Non-pigmented ciliary epithelial cell (primary cell): ENCODE measurements at regions not wholly inside any gene's neighbourhood (a gene's known extent, or its start where the extent isn't known, plus 50 kb on each side); places are given as distances from the start of the nearest gene placed in this dataset.
"Not testable (repeated sequence)": the region's sequence is repeated elsewhere in the genome, so short reads cannot be mapped to it uniquely, and the experiment has no call there.

Experiments
- DNase-seq: peaks from one replicate; pipeline ENCODE4 v3.0.0-alpha.2; 2010; ENCODE audit warnings: low read depth

GRCh38 chr1:98113811-98114210 lies 193.0 kb upstream of the DPYD start:
- no peak for DNase-seq

- no peak for DNase-seq
These were observed 191.8 kb upstream of the DPYD start for GRCh38 chr1:98112626-98113025.

DNA sequence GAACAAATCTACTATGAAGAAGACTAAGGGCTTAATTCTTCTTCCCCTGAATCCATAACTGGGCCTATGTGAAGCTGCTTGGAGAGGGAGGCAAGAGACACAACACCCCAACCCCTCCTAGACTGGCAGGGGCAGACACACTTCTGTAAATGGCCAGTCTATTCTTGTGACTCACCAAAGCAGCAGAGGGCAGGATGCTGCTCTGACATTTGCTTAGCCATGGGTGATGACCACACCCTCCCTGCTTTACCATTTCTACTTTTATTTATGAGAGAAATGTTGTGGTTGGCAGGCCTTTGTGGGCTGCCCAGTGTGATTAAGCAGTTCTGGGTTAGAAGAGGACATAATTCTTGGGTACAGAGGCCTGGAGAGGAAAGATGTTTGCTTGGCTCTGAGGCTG lies 189.8 kb upstream of the DPYD start:
- no peak for DNase-seq

DNA sequence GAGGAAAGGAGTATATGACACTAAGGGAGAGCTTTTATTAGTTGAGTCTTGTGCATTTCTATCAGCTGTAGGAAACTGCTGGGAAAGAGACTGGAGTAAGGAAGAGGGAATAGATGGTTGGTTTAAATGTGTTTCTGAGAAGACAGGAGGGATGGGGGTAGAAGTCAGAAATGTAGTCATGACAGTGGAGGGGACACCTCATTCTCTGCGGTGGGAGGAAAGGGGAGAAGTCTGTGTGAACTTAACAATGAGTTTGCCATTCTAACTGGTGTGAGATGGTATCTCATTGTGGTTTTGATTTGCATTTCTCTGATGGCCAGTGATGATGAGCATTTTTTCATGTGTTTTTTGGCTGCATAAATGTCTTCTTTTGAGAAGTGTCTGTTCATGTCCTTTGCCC lies 187.5 kb upstream of the DPYD start:
- DNase-seq = not testable (repeated sequence)

DNA sequence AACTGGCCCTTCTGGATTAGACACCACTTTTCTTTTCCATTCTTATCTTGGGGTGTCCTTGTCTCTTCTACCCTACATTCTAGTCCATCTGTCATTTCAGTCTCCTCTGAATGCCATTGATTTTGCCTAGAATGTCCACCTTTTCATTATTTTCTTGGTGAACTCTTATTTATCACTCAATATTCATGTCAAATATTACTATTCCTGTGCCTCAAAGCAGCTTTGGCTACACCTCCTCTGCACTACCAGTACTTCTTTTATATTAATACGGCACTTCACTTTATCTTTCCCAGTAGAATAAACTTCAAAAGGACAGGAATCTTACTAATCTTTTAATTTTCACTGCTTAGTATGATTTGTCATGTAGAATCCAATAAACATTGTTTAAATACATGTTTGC lies 186.4 kb upstream of the DPYD start:
- DNase-seq = no peak

DNA sequence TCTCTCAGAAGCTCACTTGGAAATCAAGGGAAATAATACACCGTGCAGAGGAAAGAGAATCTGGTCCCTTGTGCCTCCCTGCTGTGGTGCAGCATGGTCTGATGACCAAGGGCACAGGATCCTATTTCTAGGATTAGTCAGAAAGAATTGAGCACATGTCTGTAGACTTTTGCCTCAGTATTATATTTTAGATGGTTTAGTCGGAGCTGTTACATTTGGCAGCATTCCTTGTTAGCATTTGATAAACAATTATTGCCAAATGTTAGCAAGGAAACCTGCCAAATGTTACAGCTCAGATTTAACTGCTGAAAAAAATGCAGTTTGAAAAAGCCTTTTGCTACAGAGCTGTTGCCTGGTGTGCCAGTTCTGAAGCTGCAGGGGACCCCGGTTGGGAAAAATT lies 183.5 kb upstream of the DPYD start:
- no peak for DNase-seq

DNA sequence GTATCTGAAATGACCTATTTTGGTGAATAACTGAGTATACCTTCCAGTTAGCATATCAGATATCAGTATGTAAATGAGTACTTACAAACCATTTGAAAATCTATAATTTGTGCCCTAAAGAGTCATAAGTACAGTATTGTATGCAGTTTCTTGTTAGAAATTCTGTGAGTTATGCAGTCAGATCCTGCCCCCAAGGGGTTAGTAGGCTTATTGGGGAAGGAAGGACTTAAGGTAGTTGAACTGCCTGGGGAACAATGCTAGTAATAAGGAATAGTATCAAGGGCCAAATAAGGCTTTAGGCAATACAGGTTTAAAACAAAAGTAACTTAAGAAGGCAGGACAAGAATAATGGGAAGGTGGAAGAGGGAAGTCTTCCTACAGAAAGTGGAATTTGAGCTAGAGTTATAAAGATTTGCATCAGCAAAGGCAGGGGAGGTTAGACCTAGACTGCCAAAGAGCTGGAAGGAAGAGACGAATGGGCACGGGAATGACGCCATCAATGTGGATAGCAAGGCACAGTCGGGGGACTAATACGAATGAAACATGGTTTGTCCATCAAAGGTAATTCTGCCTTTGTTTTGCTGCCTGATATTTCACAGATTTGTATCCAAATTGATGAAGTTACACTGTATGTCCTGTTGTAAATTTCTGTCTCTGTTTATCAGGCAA lies 182.9 kb upstream of the DPYD start:
- no peak for DNase-seq

DNA sequence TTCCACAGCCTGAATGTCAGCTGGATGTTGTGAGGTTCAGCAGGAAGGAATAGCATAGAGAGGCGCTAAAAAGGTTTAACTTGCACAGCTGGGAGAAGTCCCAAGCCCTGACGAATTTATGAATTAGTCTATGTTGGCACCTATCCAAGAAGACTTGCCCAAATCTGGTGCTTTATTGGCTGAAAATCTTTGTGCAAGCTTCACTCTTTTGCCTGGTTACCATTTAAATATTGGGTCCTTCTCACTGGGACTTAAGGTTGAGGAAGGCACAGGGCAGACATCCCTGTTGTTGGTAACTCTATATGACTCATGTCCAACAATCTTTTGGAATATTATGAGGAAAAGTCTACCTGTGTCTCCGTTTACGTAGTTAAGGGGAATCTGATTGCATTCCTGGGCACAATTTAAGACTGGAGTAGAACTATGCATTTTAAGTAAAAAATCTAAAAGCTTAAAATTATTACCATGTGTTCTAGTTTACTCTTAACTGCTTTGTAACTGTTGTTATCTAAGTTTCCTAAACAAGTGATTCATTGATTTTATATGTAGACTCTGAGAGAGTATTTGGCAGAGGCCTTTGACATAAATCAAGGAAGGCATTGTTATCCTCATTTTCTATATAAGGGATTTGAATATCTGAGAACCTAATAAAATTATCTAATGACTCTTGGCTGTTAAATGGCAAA lies 181.7 kb upstream of the DPYD start:
- DNase-seq = no peak

DNA sequence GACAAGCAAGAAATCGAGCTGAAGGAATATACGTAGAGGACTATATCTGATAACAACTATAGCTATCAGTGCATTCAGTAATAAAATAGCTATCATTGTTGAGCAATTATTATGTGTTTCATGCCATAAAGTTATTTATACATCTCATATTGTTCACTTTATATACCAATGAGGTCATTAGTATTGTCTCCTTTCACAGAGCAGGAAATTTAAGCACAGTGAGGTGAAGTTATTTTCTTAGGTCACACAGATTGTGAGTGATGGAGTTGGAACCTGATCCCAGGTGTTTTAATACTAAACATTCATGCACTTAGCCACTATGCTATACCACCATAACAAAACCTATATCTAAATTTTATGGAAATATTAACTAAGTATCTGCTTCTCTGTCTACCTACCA lies 180.5 kb upstream of the DPYD start:
- DNase-seq = no peak

GRCh38 chr1:98099501-98099900 lies 178.7 kb upstream of the DPYD start:
- no peak for DNase-seq

GRCh38 chr1:98098473-98098872 lies 177.6 kb upstream of the DPYD start:
- DNase-seq = no peak

DNA sequence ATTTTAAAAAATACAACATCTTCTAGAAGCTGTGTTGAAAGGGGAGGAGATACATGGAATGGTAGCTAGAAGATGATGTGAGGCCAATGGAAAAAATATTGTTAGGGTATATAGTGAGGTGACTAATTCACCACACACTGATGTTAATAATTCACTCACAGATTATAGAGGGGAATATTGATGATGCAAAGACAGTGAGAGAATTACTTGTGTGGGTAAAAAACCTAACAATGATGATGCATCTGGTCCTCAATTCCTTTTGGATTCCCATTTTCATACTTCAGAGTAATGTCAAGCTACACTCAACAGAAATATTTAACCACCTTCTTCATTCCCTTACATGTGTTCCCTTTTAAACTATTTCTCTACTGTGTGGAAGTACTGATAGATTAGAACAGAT lies 169.5 kb upstream of the DPYD start:
- DNase-seq = no peak

DNA sequence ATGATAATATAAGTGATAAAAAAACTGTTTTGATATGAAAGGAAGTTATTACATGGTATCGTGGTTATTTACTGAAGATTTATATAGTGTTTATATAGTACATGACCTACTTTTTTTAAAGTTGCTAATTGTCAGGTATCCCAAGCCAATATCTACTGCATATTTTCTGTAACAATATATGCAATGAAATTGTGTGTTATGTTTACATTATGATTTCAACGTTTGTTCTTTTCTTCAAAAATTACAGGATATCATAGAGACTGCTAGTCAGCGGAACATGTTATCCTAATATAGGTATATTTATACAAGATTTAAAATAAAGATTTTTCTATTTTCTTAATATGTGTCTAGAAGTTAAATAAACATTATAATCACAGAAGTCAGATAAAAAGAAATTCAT lies 167.5 kb upstream of the DPYD start:
- no peak for DNase-seq

GRCh38 chr1:98086796-98087441 lies 166.1 kb upstream of the DPYD start:
- peak; percentile 98 for DNase-seq

GRCh38 chr1:98086156-98086555 lies 165.3 kb upstream of the DPYD start:
- DNase-seq = peak; percentile 70

DNA sequence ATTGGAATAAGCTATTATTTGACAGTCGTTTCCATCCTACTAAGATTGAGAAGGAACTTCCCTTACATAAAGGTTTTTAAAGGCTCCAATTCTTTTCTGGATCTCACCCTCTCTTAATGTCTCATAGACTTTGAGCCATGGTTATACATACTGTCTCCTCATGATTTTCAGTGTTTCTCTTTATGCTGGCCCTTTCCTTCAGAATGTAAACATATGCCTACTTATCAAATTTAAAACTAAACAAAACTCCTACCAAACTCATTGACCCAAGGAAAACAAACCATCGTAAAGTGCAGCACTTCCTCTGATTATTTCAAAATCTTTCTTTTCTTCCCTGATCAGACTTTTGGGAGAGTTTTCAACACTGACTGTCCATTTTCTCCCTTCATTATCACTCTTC lies 163.4 kb upstream of the DPYD start:
- no peak for DNase-seq

DNA sequence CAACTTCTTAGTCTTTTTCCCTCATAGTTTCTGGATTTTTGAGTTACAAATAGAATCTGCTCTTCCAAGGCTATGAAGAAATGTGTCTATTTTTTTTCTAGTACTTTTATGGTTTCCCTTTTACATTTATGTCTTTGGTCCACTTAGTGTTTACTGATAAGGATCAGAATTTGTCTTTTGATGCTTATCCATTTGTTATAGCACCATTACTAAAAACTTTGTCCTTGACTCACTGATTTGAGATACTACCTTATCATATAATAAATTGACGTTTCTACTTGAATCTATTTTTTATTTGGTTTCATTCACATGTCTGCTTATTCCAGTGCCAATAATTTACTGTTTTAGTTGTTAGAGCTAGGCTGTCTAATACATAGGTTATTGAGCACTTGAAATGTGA lies 161.1 kb upstream of the DPYD start:
- no peak for DNase-seq

DNA sequence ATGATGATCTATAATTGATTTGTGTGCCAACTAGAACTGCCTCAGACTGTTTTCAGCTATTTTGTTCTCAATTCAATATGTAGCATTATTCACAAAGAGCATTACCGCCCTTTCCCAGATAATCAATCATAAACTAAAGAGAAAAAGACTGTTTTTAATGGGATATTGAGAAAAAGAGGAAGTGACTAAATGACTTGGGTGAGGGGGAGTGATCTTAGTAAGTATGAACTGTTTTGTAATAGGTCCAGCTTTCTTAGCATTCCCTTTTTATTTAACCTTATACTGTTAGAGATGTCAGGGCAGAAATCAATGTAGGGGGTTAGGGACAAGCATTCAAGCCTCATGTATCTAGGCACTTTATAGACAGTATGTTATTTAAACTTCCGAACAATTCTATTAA lies 157.8 kb upstream of the DPYD start:
- no peak for DNase-seq

DNA sequence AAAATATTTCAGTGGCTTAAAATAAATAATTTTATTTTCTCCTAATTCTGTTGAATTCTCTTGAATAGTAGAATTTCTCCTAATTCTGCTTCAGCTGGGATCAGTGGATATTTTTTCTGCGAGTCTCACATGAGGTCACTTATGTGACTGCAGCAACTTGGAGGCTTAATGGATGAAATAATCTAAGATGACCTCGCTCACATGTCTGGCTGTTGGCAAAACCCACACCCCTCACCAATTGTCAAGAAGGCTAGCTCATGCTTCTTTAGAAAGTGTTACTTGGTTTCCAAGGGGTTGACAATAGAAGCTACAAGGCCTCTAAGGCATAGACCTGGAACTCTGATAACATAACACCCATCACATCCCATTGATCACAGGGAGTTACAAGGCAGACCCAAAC lies 156.9 kb upstream of the DPYD start:
- no peak for DNase-seq

DNA sequence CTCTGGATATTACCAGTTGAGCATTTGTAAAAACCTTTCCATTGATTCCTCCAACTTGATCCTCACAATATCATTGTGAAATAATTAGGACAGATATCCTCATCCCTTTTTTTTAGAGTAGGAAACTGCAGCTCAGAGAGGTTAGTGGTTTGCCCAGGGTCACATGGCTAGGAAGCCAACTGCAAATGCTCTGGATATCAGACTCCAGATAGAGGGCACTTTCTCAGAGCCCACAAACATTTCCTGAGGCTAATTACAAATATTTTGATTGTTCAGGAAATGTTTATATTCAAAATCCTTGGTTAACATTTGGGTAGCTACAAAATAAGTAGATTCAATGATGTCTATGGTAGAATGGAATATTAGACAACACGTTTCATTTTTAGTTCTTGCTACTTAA lies 154.8 kb upstream of the DPYD start:
- no peak for DNase-seq

GRCh38 chr1:98073823-98074222 lies 153.0 kb upstream of the DPYD start:
- no peak for DNase-seq

DNA sequence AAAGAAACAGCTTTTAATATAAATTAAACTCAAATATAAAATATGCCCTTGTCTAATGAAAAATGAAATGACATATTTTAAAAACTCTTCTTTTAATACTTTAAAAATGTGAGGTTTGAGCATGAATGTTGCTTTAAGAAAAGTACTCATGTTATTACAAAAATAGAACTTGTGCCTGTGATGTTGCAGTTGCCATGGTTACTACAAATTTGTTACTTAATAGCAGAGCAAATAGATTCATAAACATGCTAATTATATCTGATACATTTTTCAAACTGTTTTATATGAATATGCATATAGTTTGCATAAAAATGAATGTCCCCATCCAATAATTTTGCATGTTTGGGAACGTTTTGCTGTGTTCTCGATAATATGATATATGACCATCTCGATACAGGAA lies 152.3 kb upstream of the DPYD start:
- DNase-seq = no peak

DNA sequence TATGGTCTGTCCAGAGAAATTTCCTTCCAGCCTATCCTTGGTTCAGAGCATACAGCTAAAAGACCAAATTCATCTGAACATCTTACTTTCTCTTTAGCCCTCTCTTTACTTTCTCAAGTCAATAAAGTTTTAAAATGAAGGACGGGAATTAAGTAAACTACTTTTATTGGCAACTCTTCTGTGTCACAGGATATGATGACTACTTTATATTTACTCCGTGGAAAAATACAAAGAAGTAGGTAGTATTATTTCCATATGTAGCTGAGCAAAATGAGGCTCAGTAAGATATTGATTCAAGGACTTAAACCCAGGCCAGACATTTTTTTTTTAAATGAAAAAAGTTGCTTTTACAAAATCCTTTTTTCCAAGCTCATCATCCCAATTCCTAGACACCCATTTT lies 151.2 kb upstream of the DPYD start:
- DNase-seq = no peak

GRCh38 chr1:98068016-98068415 lies 147.2 kb upstream of the DPYD start:
- DNase-seq = no peak
